PC-9 (cell line): ENCODE measurements at regions not wholly inside any gene's neighbourhood (a gene's known extent, or its start where the extent isn't known, plus 50 kb on each side); places are given as distances from the start of the nearest gene placed in this dataset.

Source experiments
- CTCF ChIP-seq: fragments of 200-600 bp; sonication (generic); conservative IDR thresholded peaks from 2 replicates; pipeline ENCODE4 v1.6.1; 2017; ENCODE audit warnings: mixed run types, antibody characterized with exemption, mild to moderate bottlenecking, moderate library complexity
- EZH2 ChIP-seq: fragments of 200-600 bp; sonication (generic); IDR thresholded peaks from 2 replicates; pipeline ENCODE4 v1.8.0; 2017; ENCODE audit warnings: antibody characterized with exemption, low read depth

- no peak for TF ChIP-seq CTCF
- TF ChIP-seq EZH2 = no peak
Observed at GRCh38 chr15:38758043-38758442, 193.4 kb upstream of the RASGRP1 start.
